ENCODE measurements at regions not wholly inside any gene's neighbourhood (a gene's known extent, or its start where the extent isn't known, plus 50 kb on each side); places are given as distances from the start of the nearest gene placed in this dataset.

GRCh38 chr11:92591521-92591920 lies 366.9 kb downstream of the FAT3 start:
- no peak for TF ChIP-seq CTCF (IDR thresholded peaks at IDR 0.05; ENCODE audit: unreplicated experiment)
- Mint-ChIP-seq H3K4me1 (ENCODE audit: unreplicated experiment) (peaks cover 4% of the 10 kb centered on the region), H3K27me3 (ENCODE audit: unreplicated experiment) (no peaks in the 10 kb centered on the region), H3K4me3 (ENCODE audit: unreplicated experiment) (no peak overlapping the region), H3K27ac (ENCODE audit: unreplicated experiment) (no peak overlapping the region), H3K9me3 (ENCODE audit: unreplicated experiment) (no peaks in the 10 kb centered on the region), H3K36me3 (ENCODE audit: low read depth, unreplicated experiment) (no peaks in the 10 kb centered on the region)
- no peak for DNase-seq (ENCODE audit: low spot score)

GRCh38 chr11:92594251-92594650 lies 369.6 kb downstream of the FAT3 start:
- Mint-ChIP-seq H3K4me1 (ENCODE audit: unreplicated experiment) (peaks cover 4% of the 10 kb centered on the region), H3K27ac (ENCODE audit: unreplicated experiment) (no peak overlapping the region), H3K4me3 (ENCODE audit: unreplicated experiment) (no peak overlapping the region), H3K36me3 (ENCODE audit: low read depth, unreplicated experiment) (no peaks in the 10 kb centered on the region), H3K9me3 (ENCODE audit: unreplicated experiment) (no peaks in the 10 kb centered on the region), H3K27me3 (ENCODE audit: unreplicated experiment) (no peaks in the 10 kb centered on the region)
- TF ChIP-seq CTCF (IDR thresholded peaks at IDR 0.05; ENCODE audit: unreplicated experiment): no peak
- DNase-seq (ENCODE audit: low spot score): no peak

GRCh38 chr11:92595052-92595451 lies 370.4 kb downstream of the FAT3 start:
- H3K4me1 Mint-ChIP-seq (ENCODE audit: unreplicated experiment): peaks cover 3% of the 10 kb centered on the region
- no peaks in the 10 kb centered on the region for H3K36me3 Mint-ChIP-seq (ENCODE audit: low read depth, unreplicated experiment)
- no peak overlapping the region for H3K4me3 Mint-ChIP-seq (ENCODE audit: unreplicated experiment)
- TF ChIP-seq CTCF (IDR thresholded peaks at IDR 0.05; ENCODE audit: unreplicated experiment): no peak
- H3K9me3 Mint-ChIP-seq (ENCODE audit: unreplicated experiment): no peaks in the 10 kb centered on the region
- no peak overlapping the region for H3K27ac Mint-ChIP-seq (ENCODE audit: unreplicated experiment)
- DNase-seq (ENCODE audit: low spot score): no peak
- no peaks in the 10 kb centered on the region for H3K27me3 Mint-ChIP-seq (ENCODE audit: unreplicated experiment)

GRCh38 chr11:92596596-92597317 lies 372.1 kb downstream of the FAT3 start:
- no peaks in the 10 kb centered on the region for H3K27me3 Mint-ChIP-seq (ENCODE audit: unreplicated experiment)
- no peaks in the 10 kb centered on the region for H3K9me3 Mint-ChIP-seq (ENCODE audit: unreplicated experiment)
- H3K27ac Mint-ChIP-seq (ENCODE audit: unreplicated experiment): no peak overlapping the region
- H3K4me3 Mint-ChIP-seq (ENCODE audit: unreplicated experiment): no peak overlapping the region
- no peaks in the 10 kb centered on the region for H3K4me1 Mint-ChIP-seq (ENCODE audit: unreplicated experiment)
- H3K36me3 Mint-ChIP-seq (ENCODE audit: low read depth, unreplicated experiment): no peaks in the 10 kb centered on the region
- no peak for TF ChIP-seq CTCF (IDR thresholded peaks at IDR 0.05; ENCODE audit: unreplicated experiment)
- DNase-seq (ENCODE audit: low spot score): no peak

- H3K27ac Mint-ChIP-seq (ENCODE audit: unreplicated experiment): no peak overlapping the region
- no peaks in the 10 kb centered on the region for H3K4me1 Mint-ChIP-seq (ENCODE audit: unreplicated experiment)
- DNase-seq (ENCODE audit: low spot score): no peak
- TF ChIP-seq CTCF (IDR thresholded peaks at IDR 0.05; ENCODE audit: unreplicated experiment): no peak
- no peaks in the 10 kb centered on the region for H3K9me3 Mint-ChIP-seq (ENCODE audit: unreplicated experiment)
- H3K4me3 Mint-ChIP-seq (ENCODE audit: unreplicated experiment): no peak overlapping the region
- no peaks in the 10 kb centered on the region for H3K36me3 Mint-ChIP-seq (ENCODE audit: low read depth, unreplicated experiment)
- no peaks in the 10 kb centered on the region for H3K27me3 Mint-ChIP-seq (ENCODE audit: unreplicated experiment)
Measured at GRCh38 chr11:92601048-92601447, 368.4 kb upstream of the MTNR1B start.

Measured in endothelial cell (in vitro differentiated cells).